Gastroesophageal sphincter (tissue), 4 donors: ENCODE measurements at regions not wholly inside any gene's neighbourhood (a gene's known extent, or its start where the extent isn't known, plus 50 kb on each side); places are given as distances from the start of the nearest gene placed in this dataset.

ENCODE experiments used
- ATAC-seq: fragments of 150-250 bp; one replicate; pipeline ENCODE4 v1.9.1; 2016; ENCODE audit warnings: mild to moderate bottlenecking, moderate library complexity
- H3K27ac ChIP-seq, 4 donors: fragments of 200-600 bp; sonication (generic) in 3 of 4; 1 replicate in 3 of 4; 2 replicates in 1 of 4; pipeline ENCODE4 v1.5.1; 2016 to 2019
- H3K27me3 ChIP-seq: fragments of 200-600 bp; sonication (generic); one replicate; pipeline ENCODE4 v1.5.1; 2019
- H3K36me3 ChIP-seq, 2 donors: fragments of 200-600 bp; sonication (generic); one replicate each; pipeline ENCODE4 v1.5.1; 2019; ENCODE audit warnings: control low read depth in 1 of 2
- H3K4me1 ChIP-seq, 3 donors: fragments of 200-600 bp; sonication (generic); 1 replicate in 2 of 3; 2 replicates in 1 of 3; pipeline ENCODE4 v1.5.1; 2016 to 2019; ENCODE audit warnings: control low read depth in 2 of 3
- H3K4me3 ChIP-seq, 2 donors: fragments of 200-600 bp; sonication (generic); one replicate each; pipeline ENCODE4 v1.5.1; 2019; ENCODE audit warnings: mild to moderate bottlenecking in 1 of 2, moderate library complexity in 1 of 2
- H3K9me3 ChIP-seq, 3 donors: fragments of 200-600 bp; sonication (generic); one replicate each; pipeline ENCODE4 v1.5.1; 2017 to 2019; ENCODE audit warnings: control low read depth in 2 of 3
- EP300 ChIP-seq: sonication (generic); formaldehyde crosslinking; IDR thresholded peaks from one replicate; pipeline ENCODE4 v1.6.1; 2017; ENCODE audit warnings: antibody characterized with exemption, mild to moderate bottlenecking
- POLR2A ChIP-seq, 2 donors: fragments of 450-650 bp; IDR thresholded peaks; one replicate each; pipeline ENCODE4 v1.6.1; 2017; ENCODE audit warnings: antibody characterized with exemption in 2 of 2, mild to moderate bottlenecking in 2 of 2, moderate library complexity in 1 of 2
- POLR2AphosphoS5 ChIP-seq: sonication (generic); formaldehyde crosslinking; IDR thresholded peaks from one replicate; pipeline ENCODE4 v1.6.1; 2017; ENCODE audit warnings: antibody characterized with exemption
- WGBS, 2 donors: methylation state at CpG; one replicate each; pipeline ENCODE4 v1.1.5; 2018; ENCODE audit warnings: low coverage in 1 of 2; 5-methylcytosine and 5-hydroxymethylcytosine counted together
- TF ChIP-seq, protein P1 (sequence below), 4 experiments: fragments of 200-600 bp in 2 of 4; fragments of 450-650 bp in 2 of 4; sonication (generic) in 1 of 4; IDR thresholded peaks; one replicate each; pipeline ENCODE4 v1.5.1; 2017 to 2019; ENCODE audit warnings: antibody characterized with exemption in 4 of 4, mild to moderate bottlenecking in 2 of 4, moderate library complexity in 2 of 4

GRCh38 chr7:130940907-130941306, 206.9 kb upstream of the KLF14 start:
- no peaks in the 10 kb centered on the region for H3K9me3 ChIP-seq
- ATAC-seq, result no peak
- no peaks in the 10 kb centered on the region for H3K27me3 ChIP-seq
- peaks cover 13 to 95% (median 15%) of the 10 kb centered on the region in 3 donors for H3K4me1 ChIP-seq
- WGBS, 2 donors, result 83% methylated on average over 7 of the region's 7 CpGs
- no peaks in the 10 kb centered on the region for H3K36me3 ChIP-seq
- H3K27ac ChIP-seq, result peak overlapping the region in 3 of 4 donors; percentile 6 to 68 (median 44)
- TF ChIP-seq POLR2AphosphoS5 (no peak), POLR2A (IDR thresholded peaks at IDR 0.05) (no peak), EP300 (no peak)
- TF ChIP-seq, protein P1, sequence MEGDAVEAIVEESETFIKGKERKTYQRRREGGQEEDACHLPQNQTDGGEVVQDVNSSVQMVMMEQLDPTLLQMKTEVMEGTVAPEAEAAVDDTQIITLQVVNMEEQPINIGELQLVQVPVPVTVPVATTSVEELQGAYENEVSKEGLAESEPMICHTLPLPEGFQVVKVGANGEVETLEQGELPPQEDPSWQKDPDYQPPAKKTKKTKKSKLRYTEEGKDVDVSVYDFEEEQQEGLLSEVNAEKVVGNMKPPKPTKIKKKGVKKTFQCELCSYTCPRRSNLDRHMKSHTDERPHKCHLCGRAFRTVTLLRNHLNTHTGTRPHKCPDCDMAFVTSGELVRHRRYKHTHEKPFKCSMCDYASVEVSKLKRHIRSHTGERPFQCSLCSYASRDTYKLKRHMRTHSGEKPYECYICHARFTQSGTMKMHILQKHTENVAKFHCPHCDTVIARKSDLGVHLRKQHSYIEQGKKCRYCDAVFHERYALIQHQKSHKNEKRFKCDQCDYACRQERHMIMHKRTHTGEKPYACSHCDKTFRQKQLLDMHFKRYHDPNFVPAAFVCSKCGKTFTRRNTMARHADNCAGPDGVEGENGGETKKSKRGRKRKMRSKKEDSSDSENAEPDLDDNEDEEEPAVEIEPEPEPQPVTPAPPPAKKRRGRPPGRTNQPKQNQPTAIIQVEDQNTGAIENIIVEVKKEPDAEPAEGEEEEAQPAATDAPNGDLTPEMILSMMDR (IDR thresholded peaks at IDR 0.05), result no peak
- H3K4me3 ChIP-seq, result peak overlapping the region; percentile 5 to 26

DNA sequence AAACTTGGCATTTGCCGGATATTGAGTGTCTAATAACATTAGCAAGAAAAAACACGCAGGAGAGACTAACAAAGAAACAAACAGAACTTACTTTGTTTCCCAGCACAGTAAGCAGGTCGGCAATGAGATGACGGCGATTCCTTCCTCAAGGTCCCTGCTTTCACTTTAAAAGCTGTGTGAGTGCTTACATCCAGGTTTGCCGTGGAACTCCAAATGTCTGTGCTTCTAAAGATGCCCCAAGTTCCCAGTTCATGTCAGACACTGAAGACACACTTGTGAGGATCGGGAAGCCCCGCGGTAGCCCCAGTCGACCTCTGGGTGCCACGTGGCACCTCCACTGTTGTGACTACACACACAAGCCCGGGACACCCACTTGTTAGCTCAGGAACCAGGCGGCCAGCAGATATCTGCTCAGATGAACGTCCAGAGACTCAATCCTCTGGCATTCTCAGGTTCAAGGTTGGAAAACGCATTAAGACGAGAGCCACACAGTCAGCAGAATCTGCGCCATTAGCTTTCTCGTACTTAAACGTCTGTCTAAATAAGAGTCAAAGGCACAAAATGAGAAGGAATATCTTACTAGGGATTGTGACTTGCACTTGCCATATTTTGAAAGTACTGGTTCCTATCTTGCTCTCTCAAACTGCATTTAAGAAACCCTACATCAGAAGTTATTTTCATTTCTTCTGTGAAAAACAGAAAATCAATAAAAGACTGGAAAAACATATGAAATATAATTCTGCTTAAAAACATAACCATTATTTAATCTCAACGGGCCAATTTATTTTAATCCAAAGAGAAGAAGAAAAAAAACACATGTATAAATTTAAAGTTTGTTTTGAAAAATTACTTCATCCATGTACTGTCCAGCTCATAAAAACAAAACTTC, 207.6 kb upstream of the KLF14 start:
- H3K9me3 ChIP-seq, result no peaks in the 10 kb centered on the region
- no peak for ATAC-seq
- peak overlapping the region; percentile 5 to 26 for H3K4me3 ChIP-seq
- TF ChIP-seq EP300 (no peak), POLR2A (IDR thresholded peaks at IDR 0.05) (no peak), POLR2AphosphoS5 (no peak)
- TF ChIP-seq, protein P1 (IDR thresholded peaks at IDR 0.05), result no peak
- H3K4me1 ChIP-seq, result peaks cover 13 to 94% (median 15%) of the 10 kb centered on the region in 3 donors
- peak overlapping the region; percentile 6 to 68 (median 46) for H3K27ac ChIP-seq
- no peaks in the 10 kb centered on the region for H3K27me3 ChIP-seq
- WGBS, 2 donors, result 60 to 65% methylated on average over 6 to 13 of the region's 20 CpGs
- no peaks in the 10 kb centered on the region for H3K36me3 ChIP-seq

DNA sequence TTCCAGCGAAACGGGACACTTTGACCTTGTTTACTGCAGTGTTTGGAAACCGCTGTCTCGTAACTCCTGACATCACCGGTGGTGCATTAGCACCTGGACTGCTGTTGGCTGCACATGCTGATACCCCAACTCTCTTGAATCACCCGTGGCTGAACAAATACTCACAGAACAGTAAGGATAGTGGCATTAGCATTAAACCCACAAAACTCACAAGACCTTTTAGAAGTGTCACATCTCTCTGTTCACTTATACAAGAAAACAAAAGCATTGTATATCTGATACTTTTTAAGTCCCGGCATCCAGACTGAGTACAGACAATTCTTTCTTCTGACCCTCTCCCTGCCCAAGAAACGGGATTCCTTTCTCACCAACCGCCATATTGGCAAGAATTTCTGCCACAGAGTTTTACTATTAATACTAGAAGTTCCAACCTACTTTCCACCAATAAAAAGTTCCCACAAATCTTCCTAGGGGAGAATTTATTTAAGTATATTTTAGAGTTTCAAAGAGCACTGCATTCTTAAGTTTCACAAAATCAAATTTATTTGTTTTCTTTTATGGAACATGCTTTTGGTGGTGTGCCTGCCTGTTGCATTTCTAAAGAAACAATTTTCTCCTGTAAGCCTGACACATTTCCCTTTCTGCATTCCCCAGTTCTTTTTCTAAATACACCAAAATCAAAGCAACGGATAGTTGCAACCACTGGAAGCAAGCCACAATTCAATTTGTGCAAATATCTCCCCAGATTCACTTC, 208.4 kb upstream of the KLF14 start:
- Histone ChIP-seq H3K4me1 (peaks cover 13 to 93% (median 15%) of the 10 kb centered on the region in 3 donors), H3K36me3 (no peaks in the 10 kb centered on the region), H3K9me3 (no peaks in the 10 kb centered on the region), H3K27me3 (no peaks in the 10 kb centered on the region), H3K27ac (peak overlapping the region in 3 of 4 donors; percentile 34 to 68 (median 44)), H3K4me3 (no peak overlapping the region)
- peak; percentile 57 for ATAC-seq
- TF ChIP-seq POLR2AphosphoS5, result peak; percentile 51
- TF ChIP-seq, protein P1 (IDR thresholded peaks at IDR 0.05), result no peak
- 72 to 78% methylated on average over 9 to 10 of the region's 10 CpGs for WGBS, 2 donors

GRCh38 chr7:130943336-130943901, 209.4 kb upstream of the KLF14 start:
- Histone ChIP-seq H3K27ac (peak overlapping the region; percentile 30 to 68 (median 52)), H3K27me3 (no peaks in the 10 kb centered on the region), H3K9me3 (no peaks in the 10 kb centered on the region), H3K4me1 (peaks cover 13 to 84% (median 15%) of the 10 kb centered on the region in 3 donors), H3K36me3 (no peaks in the 10 kb centered on the region), H3K4me3 (peak overlapping the region; percentile 29 to 30)
- peak; percentile 40 for ATAC-seq
- 10 to 11% methylated on average over 9 of the region's 9 CpGs for WGBS, 2 donors
- TF ChIP-seq POLR2A (IDR thresholded peaks at IDR 0.05) (no peak), EP300 (no peak), POLR2AphosphoS5 (no peak)
- TF ChIP-seq, protein P1 (IDR thresholded peaks at IDR 0.05), result no peak
